GM21381 (cell line): ENCODE measurements at regions not wholly inside any gene's neighbourhood (a gene's known extent, or its start where the extent isn't known, plus 50 kb on each side); places are given as distances from the start of the nearest gene placed in this dataset.

Experiments used
- ATAC-seq: cut with Tn5 transposase; IDR thresholded peaks from one replicate; pipeline ENCODE4 v1.9.1; 2021; ENCODE audit warnings: mild to moderate bottlenecking, moderate library complexity; ENCODE audit not compliant: unreplicated experiment

DNA sequence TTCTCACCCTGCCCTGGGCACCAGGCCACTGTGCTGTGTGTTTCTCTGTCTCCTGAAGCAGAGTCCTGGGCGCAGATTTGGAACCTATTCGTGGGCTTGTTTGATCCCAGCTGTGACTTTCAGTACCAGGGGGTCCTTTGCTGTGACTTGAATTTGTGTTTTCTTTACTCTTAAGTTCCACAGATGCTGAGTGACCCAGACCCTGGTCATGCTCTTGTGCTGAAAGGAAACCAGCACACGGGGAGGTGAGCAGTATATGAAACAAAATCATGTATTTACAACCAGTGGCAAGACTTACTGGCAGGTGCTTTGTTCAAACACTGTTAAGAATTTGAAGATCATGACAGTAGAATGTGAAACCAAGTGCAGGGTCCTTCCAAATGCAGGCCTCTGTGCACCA, 89.2 kb upstream of the PRSS58 start:
- ATAC-seq: no peak

DNA sequence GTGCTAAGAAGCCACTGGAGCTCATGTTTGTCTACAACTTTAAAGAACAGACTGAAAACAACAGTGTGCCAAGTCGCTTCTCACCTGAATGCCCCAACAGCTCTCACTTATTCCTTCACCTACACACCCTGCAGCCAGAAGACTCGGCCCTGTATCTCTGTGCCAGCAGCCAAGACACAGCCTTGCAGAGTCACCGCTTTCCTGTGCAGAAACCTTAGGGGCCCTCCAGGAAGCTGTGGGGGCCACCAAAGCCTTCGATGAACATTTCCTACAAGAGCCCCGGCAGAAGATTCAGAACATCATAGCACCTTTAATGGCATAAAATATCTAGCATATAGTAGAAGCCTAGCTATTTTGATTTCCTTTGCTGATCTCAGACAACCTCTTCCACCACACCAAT, 88.0 kb upstream of the PRSS58 start:
- no peak for ATAC-seq

DNA sequence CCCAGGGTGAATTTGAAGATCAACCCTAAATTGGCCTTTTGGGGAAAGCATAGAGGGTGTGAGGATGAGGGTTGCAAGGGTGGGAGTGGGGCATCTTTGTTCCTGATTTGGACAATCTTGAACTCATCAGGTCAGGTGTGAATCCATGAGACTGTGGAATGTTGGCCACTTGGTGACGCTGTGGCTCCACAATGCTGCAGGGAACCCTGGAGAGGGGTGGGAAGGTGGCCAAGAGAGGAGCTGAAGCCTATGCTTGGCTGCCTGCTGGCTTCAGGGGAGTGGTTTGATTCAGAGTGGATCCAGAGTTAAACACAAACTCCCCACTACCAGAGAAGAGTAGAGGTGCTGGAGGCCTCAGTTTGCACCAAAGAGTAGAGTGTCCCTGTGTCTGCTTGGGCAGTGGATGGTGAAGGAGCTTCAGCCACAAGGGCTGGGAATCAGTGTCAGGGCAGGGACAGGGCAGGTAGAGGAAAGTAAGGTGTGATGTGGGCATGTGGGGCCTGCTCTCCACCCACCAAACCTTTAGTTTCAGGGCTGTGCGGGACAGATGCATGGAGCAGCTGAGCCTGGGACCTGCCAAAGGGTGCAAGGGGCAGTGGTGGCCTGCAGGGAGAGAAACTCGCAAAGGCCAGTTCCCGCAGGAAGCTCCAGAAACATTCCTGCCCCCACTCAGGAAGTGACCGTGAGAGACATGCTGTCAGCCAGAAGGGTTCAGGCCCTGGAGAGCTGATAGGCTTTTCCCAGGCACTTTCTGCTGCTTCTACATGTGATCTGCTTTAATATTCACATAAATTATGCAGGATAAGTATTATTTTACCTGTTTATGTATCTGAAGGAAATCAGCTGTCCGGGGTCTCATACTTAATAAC, 81.0 kb upstream of the PRSS58 start:
- ATAC-seq: no peak

DNA sequence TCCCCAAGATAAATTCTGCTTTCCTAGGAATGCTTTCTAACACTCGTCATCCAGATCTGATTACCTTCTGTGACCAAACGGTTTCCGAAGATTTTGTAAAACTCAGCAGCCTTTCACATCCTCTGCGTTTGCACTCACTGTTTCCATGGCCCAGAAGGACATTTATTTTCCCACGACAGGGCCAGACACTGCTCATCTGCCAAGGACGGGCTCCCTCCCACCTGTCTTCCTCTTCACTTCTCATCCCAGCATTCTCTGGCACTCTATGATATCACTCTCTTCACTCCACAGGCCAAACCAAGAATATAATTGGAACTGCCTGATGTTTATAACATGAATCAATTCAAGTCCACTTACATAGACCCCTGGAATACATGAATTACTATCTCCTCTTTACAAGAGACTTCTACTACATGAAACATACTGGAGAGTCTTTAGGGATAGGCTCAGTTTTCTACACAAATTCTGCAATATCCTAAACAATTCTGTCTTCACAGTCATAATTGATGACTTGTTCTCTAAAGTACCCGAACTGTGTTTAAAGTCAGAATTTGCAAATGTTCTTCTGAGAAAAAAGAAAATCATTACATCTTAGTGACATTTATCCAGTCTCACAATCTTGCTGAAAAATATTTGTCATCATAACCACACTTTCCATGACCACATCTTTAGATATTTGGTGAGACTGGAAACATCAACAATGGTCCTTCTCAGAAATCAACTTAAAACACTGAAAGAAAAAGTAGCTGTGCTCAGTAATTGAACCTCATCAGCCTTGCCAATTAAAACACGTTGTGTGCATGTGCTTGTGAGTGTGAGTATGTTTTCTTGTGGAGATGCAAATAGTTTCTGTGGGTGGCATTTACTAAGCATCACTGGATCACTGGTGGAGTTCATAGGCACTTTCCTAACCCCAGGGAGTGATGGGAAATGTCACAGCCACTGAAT, 79.5 kb upstream of the PRSS58 start:
- no peak for ATAC-seq

DNA sequence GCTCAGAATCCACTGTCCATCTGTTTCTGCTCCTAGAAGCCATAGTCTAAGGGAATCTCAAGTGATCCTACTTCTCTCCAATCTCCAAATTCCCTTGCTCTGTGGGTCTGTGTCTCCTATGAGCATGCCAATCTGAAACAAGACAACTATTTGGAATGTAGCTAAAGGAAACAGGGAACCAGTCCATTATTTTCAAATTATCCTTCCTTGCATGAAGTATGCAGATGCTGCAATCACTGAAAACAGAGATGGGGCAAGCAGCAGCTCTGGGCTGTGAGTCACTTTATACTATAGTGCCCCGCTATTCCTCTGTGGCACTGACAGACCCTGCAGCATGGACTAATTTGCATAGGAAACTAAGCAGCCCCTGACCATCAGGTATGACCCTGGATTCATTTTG, 76.9 kb upstream of the PRSS58 start:
- no peak for ATAC-seq

DNA sequence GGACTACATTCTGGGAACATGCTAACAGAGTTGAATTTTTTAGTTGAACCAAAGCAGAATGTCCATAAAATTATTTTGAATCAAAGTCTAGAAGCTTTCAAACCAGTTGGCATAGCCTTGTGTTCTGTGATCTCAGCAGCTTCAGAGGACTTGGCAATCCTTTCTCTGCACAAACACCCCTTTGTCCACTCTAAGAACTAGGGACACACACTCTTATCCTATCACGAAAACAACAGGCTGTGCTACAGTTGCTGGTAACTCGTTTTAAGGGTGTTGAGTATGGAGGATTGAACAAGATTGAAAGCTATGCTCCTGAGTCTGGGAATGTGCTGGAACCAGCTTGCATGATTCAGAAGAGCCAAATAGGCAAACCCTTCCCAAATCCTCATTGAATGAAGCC, 76.4 kb upstream of the PRSS58 start:
- ATAC-seq: no peak

DNA sequence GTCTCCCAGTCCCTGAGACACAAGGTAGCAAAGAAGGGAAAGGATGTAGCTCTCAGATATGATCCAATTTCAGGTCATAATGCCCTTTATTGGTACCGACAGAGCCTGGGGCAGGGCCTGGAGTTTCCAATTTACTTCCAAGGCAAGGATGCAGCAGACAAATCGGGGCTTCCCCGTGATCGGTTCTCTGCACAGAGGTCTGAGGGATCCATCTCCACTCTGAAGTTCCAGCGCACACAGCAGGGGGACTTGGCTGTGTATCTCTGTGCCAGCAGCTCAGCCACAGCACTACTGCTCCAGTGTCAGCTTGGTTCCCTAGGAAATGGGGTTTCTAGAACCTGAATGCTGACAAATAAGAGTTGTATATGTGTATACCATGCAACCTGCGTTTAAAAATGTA, 74.6 kb upstream of the PRSS58 start:
- no peak for ATAC-seq

DNA sequence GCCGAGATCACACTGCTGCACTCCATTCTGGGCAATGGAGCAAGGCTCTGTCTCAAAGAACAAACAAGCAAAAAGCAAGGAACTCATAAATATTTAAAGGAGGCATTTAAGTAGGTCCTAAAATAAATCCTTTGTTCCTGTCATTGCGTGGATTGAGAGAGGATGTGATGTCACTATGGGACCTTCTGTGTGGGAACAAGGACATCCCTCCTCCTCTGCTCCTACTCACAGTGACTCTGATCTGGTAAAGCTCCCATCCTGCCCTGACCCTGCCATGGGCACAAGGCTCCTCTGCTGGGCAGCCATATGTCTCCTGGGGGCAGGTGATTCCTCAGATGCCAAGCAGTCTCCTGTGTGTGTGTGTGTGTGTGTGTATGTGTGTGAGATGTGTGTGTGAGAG, 74.1 kb upstream of the PRSS58 start:
- no peak for ATAC-seq

DNA sequence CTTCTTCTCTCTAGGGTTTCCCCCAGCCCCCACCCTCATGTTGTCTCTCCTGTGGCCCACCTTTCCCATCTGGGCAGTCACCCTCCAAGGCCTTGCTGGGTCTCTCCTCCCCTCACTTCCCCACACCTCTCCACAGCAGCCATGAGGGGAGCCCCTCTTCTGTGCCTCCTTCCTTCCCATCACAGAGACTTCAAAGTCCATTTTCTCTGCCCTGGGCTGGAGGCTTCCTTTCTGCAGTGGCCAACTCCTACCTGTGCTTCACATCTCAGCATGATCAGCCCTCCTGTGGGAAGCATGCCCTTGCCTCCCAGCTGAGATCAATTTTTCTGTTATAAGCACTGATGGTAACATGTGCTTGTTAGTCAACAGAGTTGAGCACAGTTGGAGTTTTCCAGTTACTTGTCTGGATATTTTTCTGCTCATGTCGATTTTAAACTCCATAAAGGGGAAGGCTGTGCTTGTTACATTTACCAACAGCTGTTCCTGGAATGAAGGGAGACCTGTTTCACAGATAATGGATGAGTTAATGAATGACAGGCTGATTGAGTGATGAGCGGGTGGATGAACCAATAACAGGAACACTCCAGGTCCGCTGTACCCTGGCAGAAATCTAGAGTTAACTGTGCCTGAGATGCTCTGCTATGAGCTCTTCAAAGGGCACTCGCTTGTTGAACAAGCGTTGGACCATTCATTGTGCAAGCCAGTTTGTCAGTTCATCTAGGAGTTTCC, 71.4 kb upstream of the PRSS58 start:
- ATAC-seq: no peak

DNA sequence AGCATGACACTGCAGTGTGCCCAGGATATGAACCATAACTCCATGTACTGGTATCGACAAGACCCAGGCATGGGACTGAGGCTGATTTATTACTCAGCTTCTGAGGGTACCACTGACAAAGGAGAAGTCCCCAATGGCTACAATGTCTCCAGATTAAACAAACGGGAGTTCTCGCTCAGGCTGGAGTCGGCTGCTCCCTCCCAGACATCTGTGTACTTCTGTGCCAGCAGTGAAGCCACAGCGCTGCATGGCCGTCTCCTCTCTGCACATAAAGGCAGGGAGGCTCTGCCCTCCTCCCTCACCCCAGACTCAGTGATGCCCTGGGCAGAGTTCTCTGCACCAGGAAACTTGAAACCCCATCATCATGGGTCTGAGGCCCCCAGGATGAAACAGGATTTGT, 70.7 kb upstream of the PRSS58 start:
- no peak for ATAC-seq

DNA sequence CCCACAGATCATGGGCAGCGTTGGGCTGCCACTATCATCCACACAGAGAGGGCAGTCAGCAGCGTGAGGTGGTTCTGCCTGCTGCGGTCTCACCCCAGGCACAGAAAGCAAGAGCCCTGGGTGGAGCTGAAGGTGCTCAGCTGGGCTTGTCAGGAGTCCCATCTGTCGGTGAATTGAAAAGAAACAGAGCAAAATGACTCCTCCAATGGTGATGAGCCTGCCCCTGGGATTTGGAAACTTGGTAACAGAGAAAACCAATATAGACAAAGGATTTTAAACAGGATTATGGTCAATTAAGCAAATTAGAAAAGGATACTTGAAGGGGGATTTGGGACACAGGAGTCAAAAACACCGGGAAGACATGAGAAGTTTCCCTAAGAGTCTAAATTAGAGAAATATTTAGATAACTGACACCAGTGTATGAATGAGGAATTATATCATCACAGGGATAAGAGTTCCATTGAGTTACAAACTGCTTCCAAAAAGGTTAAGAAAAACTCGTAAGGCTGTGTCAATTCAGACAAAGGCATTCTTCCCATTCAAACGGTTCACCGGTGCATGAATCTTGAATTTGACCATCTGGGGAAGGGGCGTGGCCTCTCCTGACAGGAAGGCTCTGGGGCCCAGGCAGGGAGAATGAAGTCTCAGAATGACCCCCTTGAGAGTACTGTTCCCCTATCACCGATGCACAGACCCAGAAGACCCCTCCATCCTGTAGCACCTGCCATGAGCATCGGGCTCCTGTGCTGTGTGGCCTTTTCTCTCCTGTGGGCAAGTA, 70.0 kb upstream of the PRSS58 start:
- ATAC-seq: no peak

DNA sequence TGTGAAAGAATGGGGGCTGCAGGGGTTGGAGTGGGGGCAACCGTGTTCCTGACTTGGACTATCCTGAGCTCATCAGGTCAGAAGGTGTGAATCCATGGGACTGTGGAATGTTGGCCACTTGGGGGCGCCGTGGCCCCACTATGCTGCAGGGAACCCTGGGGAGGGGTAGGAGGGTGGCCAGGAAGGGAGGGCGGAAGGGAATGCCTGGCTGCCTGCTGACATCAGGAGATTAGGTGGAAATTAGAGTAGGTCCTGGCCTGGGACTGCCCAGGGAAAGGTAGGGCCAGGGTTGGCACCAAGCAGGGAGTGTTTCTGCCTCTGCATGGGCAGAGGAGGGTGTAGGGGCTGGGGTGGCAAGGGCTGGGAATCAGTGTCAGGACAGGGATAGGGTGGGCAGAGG, 65.8 kb upstream of the PRSS58 start:
- ATAC-seq: peak; percentile 58

DNA sequence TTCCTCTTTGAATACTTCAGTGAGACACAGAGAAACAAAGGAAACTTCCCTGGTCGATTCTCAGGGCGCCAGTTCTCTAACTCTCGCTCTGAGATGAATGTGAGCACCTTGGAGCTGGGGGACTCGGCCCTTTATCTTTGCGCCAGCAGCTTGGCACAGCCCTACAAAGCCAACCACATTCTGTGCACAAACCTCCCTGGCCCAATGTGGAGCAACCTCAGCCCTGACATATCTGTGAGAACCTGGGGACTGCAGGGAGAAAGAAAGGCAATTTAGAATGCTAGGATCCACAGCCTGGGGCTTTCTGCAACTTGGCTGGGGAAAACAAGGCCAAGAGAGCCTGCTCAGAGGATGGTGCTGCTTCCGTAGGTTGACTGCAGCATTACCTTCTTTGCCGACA, 63.5 kb upstream of the PRSS58 start:
- no peak for ATAC-seq

DNA sequence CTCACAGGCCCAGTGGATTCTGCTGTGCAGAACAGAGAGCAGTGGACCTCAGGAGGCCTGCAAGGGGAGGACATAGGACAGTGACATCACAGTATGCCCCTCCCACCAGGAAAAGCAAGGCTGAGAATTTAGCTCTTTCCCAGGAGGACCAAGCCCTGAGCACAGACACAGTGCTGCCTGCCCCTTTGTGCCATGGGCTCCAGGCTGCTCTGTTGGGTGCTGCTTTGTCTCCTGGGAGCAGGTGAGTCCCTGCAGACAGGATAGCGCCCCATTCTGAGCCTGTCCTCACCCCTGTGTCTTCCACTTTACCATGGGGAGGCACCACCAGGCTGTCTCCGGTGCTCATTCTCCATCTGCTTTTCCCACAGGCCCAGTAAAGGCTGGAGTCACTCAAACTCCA, 63.0 kb upstream of the PRSS58 start:
- ATAC-seq: no peak

DNA sequence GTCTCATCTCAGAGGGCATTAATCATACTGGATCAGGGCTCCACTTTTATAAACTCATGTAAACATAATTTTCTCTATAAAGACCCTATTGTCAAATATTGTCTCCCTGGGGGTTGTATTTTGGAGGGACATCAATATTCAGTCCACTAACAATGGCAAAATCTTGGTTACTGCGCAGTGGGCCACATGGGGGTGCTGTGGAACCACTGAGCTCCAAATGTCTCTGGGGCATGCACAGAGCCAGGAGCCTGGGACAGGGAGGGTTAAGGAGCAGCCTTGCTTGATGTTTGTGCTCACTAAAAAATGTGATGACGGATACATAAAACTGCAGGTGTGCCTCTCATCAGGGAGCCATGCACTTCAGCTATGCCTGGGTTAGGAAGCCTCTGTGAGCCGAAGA, 62.1 kb upstream of the PRSS58 start:
- ATAC-seq: no peak

DNA sequence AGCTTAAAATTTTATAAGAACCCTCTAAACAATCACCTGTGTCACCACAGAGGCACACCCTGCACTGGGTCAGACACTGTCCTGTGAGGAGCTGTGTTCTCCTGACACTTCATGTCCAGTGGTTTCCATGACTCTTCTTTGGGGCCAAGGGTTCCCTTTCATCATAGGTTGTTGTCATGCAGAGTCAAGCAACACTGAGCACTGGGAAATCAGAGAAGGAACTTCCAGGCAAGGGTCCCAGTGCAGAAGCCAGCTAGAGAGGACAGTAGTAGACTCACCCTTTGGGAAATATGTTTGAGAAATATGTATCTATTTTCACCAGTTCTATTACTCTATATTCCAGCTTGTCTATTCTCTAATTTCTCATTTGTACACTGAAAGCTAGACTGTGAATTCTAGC, 56.4 kb upstream of the PRSS58 start:
- no peak for ATAC-seq

DNA sequence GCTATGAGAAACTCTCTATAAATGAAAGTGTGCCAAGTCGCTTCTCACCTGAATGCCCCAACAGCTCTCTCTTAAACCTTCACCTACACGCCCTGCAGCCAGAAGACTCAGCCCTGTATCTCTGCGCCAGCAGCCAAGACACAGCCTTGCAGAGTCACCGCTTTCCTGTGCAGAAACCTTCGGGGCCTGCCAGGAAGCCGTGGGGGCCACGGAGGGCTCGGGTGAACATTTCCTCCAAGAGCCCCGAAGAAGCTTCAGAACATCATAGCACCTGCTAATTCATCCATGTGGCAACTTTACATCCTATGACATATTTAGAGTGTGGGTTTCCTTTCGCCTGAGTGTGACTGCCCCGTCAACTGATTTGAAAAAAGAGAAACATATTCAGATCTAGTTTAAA, 55.7 kb upstream of the PRSS58 start:
- no peak for ATAC-seq

DNA sequence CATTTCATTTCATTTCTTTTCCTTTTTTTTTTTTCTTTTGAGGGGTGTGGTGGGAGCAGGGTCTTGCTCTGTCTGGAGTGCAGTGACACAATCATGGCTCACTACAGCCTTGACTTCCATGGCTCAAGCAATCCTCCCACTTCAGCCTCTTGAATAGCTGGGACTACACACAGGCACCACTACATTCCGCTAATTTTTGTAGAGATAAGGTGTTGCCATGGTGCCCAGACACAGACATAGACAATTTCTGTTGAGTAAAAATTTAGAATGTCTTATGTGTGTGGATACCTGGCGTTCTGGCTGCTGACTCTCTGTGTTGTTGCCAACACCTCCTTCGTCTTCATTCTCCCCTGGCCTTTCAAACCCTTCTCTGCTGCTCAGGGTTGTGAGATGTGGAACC, 54.0 kb upstream of the PRSS58 start:
- ATAC-seq: no peak

DNA sequence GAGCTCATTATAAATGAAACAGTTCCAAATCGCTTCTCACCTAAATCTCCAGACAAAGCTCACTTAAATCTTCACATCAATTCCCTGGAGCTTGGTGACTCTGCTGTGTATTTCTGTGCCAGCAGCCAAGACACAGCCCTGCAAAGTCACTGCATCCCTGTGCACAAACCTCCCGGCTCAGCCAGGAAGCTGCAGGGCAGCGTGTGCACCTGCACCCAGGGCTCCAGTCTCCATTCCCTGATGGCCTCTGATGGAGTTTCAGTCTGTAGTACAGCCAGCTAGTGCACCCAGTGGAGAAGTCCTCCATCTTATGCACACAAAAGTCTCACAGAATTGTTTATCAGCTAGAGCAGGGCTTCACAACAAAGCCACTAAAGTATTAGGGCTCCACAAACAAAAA, 51.1 kb upstream of the PRSS58 start:
- ATAC-seq: no peak

DNA sequence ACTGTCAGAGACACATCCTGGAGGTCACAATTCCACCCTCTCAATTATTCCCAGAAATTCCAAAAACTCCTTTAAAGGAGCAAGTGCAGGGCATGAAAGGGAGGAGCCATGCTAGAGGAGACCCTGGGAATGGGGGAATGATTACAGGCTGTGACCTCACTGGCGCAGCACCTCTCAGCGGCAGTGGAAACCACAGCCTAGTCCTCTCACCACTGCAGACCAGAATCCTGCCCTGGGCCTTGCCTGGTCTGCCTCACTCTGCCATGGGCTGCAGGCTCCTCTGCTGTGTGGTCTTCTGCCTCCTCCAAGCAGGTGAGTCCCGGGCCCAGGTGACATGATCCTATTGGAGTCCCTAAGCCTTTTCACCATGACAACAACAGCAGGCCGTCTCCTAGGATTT, 50.5 kb upstream of the PRSS58 start:
- ATAC-seq: no peak
